GM10266 (cell line): ENCODE measurements at regions not wholly inside any gene's neighbourhood (a gene's known extent, or its start where the extent isn't known, plus 50 kb on each side); places are given as distances from the start of the nearest gene placed in this dataset.

Experiments used
- DNase-seq: peaks from one replicate; pipeline ENCODE4 v3.0.0; 2012; ENCODE audit errors: extremely low spot score
- TF ChIP-seq, protein P1 (sequence below): IDR thresholded peaks from 2 replicates; pipeline ENCODE4 v1.5.1; 2012; ENCODE audit warnings: mild to moderate bottlenecking, low read depth; ENCODE audit not compliant: control insufficient read depth, insufficient read depth; ENCODE audit errors: missing control alignments

DNA sequence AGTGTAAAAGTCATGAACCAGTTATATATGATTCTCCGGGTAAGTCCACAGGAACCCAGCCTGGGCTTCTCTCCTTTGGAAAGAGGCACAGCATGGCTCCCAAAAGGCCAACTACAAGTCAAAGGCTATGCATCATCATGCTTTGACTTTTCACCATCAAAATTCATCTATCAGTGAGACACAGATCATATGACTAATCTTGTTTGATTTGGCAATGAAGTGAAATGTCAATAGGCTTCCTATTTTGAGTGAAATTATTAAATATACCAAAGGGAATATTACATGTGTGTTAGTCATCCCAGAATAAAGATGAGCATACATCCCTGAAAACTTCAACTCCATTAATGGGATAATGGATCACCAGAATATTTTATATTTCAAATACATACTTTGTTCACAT lies 83.5 kb upstream of the ADGRL2 start:
- no peak for DNase-seq
- TF ChIP-seq, protein P1, sequence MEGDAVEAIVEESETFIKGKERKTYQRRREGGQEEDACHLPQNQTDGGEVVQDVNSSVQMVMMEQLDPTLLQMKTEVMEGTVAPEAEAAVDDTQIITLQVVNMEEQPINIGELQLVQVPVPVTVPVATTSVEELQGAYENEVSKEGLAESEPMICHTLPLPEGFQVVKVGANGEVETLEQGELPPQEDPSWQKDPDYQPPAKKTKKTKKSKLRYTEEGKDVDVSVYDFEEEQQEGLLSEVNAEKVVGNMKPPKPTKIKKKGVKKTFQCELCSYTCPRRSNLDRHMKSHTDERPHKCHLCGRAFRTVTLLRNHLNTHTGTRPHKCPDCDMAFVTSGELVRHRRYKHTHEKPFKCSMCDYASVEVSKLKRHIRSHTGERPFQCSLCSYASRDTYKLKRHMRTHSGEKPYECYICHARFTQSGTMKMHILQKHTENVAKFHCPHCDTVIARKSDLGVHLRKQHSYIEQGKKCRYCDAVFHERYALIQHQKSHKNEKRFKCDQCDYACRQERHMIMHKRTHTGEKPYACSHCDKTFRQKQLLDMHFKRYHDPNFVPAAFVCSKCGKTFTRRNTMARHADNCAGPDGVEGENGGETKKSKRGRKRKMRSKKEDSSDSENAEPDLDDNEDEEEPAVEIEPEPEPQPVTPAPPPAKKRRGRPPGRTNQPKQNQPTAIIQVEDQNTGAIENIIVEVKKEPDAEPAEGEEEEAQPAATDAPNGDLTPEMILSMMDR, result no peak

DNA sequence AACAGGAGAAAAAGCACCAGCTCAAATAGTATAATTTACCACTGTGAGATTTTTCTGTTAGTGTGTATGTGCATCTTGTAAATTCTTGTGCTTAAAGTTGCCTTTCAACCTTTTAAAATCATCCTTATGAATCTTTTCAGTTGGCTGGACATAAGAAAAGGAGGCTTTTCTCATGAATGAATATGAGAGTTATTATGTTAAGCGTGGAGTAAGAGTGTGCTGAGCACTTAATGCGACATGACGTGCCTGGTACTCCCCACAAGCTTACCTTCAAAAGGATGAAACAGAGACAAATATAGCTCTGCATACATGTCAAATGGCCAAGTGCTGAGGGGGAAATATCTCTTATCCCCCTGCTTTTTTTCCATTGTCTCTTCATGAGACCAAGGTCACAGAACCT lies 85.3 kb upstream of the ADGRL2 start:
- no peak for DNase-seq
- TF ChIP-seq, protein P1, result no peak

DNA sequence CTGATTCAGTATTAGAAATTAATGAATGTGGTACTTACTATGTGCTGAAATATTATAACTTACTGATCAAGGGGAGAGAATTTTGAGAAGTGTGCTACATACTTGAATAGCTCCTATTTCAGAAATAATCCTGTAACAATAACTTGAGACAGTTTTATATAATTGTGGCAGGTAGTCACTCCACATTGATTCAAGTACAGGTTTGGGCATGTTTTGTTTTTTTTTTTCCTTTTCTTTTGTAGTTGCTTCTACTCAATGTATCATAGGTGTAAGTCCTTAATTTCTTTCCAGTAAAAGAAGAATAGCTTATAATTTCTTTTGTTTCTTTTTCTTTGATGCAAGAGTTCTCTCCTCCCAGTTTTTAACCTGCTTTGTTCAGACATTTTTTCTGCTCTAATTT lies 86.1 kb upstream of the ADGRL2 start:
- DNase-seq, result no peak
- TF ChIP-seq, protein P1, result no peak

DNA sequence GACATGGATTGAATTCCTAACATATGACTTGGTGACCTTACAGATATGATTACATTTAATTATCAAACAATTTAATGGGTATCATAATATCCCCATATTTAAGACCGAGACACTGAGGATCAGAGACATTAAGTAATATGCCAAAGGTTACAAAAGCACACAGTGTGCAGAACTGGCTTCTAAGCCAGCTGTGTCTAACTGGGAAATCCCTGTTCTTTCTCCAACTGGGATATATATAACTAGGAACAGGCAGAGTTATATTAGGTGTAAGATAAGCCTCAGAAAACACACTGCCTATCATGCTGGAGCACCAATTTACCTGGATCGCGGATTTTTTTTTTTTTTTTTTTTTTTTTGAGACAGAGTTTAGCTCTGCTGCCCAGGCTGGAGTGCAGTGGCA lies 88.3 kb upstream of the ADGRL2 start:
- DNase-seq, result no peak
- TF ChIP-seq, protein P1, result no peak

DNA sequence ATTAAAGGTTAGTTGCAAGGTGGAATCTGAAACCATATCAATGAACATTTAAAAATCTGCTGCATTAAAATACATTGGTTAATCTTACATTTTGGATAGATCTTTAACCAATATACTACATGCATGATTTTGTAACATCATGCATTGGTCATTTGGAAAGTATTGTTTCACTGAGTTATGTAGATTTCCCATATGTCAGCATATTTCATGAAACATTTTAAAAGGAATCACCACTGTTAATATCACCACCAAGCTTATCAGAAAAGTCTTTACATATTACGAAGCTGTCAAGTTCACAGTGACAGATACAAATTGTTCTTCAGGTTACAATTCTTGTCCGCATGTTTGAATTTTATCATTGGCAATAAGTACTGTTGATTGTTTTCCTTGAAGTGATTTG lies 89.9 kb upstream of the ADGRL2 start:
- no peak for DNase-seq

DNA sequence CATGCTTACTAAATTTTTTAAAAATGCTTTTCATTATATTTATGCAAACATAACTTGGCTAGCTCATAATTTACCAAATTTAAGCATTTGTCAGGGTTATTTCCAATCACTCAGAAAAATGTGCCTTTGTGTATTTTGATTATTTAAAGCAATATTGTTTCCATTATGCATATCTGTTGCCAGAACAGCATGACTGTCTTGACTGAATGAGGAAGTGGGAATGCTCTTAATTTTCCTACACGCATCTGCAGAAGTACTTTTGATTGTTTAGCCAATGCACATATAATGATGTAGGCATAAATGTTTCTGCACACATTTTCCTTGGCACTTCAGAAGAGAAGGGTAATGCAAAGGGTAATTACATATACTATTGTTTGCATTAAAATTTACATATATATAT lies 92.5 kb upstream of the ADGRL2 start:
- no peak for DNase-seq
- TF ChIP-seq, protein P1, result no peak

More for the DNA sequence above, 89.9 kb upstream of the ADGRL2 start:
- TF ChIP-seq, protein P1, result no peak

DNA sequence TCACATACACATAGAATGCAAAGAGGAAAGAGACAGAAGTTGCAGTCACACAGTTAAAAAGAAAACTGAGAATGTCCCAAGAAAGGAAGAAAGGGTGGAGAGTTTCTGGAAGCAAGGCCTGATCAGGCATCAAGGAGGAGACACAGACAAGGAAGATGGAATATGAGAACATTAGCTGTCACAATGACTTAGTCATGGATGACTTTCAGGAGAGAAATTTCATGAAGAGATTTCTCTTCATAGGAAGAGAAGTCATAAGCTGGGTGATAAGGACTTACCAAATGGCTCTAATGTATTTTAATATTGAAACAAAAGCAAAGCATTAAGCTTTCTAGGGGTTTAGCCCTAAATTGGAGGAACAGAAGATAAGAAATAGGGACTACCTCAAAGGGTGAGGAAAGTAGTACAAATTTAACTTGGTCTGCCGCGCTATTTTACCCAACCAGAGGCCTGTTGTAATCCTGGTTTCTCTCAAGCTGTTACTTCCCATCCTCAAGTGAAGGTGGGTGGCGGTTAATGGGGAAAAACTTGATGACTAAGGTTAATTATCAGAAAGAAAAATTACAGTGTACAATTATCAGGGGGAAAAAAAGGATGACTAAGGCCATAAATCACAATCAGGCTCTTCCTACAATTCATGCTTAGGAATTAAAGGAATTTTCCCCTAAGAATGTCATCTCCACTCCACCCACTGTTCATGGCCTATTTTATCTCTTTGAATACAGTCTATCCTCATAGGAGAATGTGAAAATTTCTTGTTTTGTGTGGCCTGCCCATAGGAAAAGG lies 93.9 kb upstream of the ADGRL2 start:
- TF ChIP-seq, protein P1, result no peak
- no peak for DNase-seq
